Activated CD4-positive, alpha-beta memory T cell treated with anti-CD3 and anti-CD28 coated beads for 36 hours (primary cell): ENCODE measurements at regions not wholly inside any gene's neighbourhood (a gene's known extent, or its start where the extent isn't known, plus 50 kb on each side); places are given as distances from the start of the nearest gene placed in this dataset.
"Not testable (repeated sequence)": the region's sequence is repeated elsewhere in the genome, so short reads cannot be mapped to it uniquely, and the experiment has no call there.

ENCODE experiments used
- CTCF ChIA-PET: fragments of 350-600 bp; sonication (Branson Sonifier 250); formaldehyde crosslinking; loops from one replicate; lab custom pipeline; 2021; ENCODE audit warnings: antibody characterized with exemption, inconsistent platforms; lab: Charles Lee
- POLR2A ChIA-PET: fragments of 350-600 bp; sonication (Branson Sonifier 250); formaldehyde crosslinking; loops from one replicate; lab custom pipeline; 2021; ENCODE audit warnings: antibody characterized with exemption; lab: Charles Lee
- DNase-seq: peaks from one replicate; pipeline ENCODE4 v3.0.0-alpha.2; 2020
- H3K27ac Mint-ChIP-seq: one replicate; pipeline ENCODE4 v1.8.0; 2021; ENCODE audit warnings: mixed read lengths
- H3K27me3 Mint-ChIP-seq: one replicate; pipeline ENCODE4 v1.8.0; 2021; ENCODE audit warnings: mixed read lengths
- H3K36me3 Mint-ChIP-seq: one replicate; pipeline ENCODE4 v1.8.0; 2021; ENCODE audit warnings: mixed read lengths
- H3K4me1 Mint-ChIP-seq: one replicate; pipeline ENCODE4 v1.8.0; 2021; ENCODE audit warnings: low read depth, mixed read lengths
- H3K4me3 Mint-ChIP-seq: one replicate; pipeline ENCODE4 v1.8.0; 2021; ENCODE audit warnings: mild to moderate bottlenecking, mixed read lengths
- H3K9me3 Mint-ChIP-seq: one replicate; pipeline ENCODE4 v1.8.0; 2021; ENCODE audit warnings: mixed read lengths
- intact Hi-C: fragments of 100-400 bp; cut with micrococcal nuclease; formaldehyde crosslinking; loops from one replicate; pipeline ENCODE4 v1.15.1; 2023

DNA sequence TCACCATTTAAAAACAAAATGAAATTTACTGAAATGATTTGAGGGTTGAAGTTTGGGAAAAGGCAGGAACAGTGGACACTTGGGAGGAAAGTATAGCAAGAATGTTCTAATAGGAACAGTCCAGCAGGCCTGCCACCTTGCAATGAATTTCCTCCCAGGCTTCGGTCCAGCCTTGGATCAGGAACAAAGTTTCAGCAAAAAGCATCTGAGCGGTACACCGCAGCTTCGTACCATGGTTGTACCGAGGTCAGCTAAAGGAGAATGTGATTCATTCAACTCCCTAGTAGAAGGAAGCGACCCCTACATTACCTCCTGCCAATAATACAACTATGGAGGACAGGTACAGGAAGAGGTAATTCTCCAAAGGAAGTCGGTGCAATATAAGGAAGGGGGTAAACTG lies 111.4 kb downstream of the ENC1 start:
- POLR2A ChIA-PET = no interaction called here
- peaks cover 21% of the 10 kb centered on the region for H3K9me3 Mint-ChIP-seq

DNA sequence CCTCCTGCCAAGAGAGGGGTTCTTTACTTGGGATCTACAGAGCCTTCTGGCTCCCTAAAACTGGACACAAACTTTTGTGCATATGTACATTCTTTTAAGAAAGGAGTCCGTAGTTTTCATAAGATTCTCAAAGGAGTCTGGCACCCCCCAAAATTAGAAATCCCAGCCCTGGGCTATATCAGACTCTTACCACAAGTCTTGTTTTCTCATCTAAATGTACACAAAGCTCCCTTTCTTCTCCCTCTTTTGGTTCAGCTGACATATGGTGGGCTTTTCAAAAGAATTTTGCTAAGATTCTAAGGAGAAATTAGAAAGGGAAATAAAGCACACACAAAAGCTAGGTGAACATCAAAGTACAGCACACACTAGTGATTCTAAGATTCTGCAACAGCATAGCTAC lies 114.4 kb downstream of the ENC1 start:
- H3K9me3 Mint-ChIP-seq = peaks cover 24% of the 10 kb centered on the region
- no peak for DNase-seq
- no peak overlapping the region for H3K27ac Mint-ChIP-seq
- POLR2A ChIA-PET = no interaction called here
- CTCF ChIA-PET = no interaction called here
- H3K27me3 Mint-ChIP-seq = peaks cover 4% of the 10 kb centered on the region
- no peaks in the 10 kb centered on the region for H3K4me1 Mint-ChIP-seq
- H3K36me3 Mint-ChIP-seq = peaks cover 7% of the 10 kb centered on the region
- no peak overlapping the region for H3K4me3 Mint-ChIP-seq
- intact Hi-C loops = no loop called here

More for the DNA sequence above, 111.4 kb downstream of the ENC1 start:
- no peaks in the 10 kb centered on the region for H3K36me3 Mint-ChIP-seq
- H3K4me3 Mint-ChIP-seq = no peak overlapping the region
- H3K4me1 Mint-ChIP-seq = no peaks in the 10 kb centered on the region
- no peak overlapping the region for H3K27ac Mint-ChIP-seq
- intact Hi-C loops = no loop called here
- no peak for DNase-seq
- H3K27me3 Mint-ChIP-seq = no peaks in the 10 kb centered on the region
- CTCF ChIA-PET = no interaction called here

DNA sequence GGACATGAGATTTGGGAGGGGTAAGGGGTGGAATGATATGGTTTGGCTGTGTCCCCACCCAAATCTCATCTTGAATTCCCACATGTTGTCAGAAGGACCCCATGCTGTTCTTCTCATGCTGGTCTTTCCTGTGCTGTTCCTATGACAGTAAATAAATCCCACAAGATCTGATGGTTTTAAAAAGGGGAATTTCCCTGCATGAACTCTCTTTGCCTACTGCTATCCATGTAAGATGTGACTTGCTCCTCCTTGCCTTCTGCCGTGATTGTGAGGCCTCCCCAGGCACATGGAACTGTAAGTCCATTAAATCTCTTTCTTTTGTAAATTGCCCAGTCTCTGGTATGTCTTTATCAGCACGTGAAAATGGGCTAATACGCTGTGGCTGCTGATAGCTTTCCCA lies 115.8 kb downstream of the ENC1 start:
- H3K36me3 Mint-ChIP-seq, H3K27ac Mint-ChIP-seq, DNase-seq, POLR2A ChIA-PET, H3K4me1 Mint-ChIP-seq, H3K27me3 Mint-ChIP-seq, intact Hi-C loops, CTCF ChIA-PET, H3K4me3 Mint-ChIP-seq: not testable (repeated sequence)
- peaks cover 24% of the 10 kb centered on the region for H3K9me3 Mint-ChIP-seq

DNA sequence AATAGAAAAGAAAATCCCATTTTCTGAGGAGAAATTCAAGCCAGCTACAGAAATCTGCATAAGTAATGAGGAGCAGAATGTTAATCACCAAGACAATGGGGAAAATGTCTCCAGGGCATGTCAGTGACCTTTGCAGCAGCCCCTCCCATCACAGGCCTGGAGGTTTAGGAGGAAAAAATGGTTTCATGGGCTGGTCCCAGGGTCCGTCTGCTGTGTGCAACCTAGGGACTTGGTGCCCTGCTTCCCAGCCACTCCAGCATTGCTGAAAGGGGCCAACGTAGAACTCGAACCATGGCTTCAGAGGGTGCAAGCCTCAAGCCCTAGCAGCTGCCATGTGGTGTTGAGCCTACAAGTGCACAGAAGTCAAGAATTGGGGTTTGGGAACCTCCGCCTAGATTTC lies 116.8 kb downstream of the ENC1 start:
- H3K4me3 Mint-ChIP-seq, H3K27me3 Mint-ChIP-seq, POLR2A ChIA-PET, DNase-seq, H3K4me1 Mint-ChIP-seq, H3K36me3 Mint-ChIP-seq, H3K27ac Mint-ChIP-seq, CTCF ChIA-PET, intact Hi-C loops: not testable (repeated sequence)
- H3K9me3 Mint-ChIP-seq = peaks cover 24% of the 10 kb centered on the region

DNA sequence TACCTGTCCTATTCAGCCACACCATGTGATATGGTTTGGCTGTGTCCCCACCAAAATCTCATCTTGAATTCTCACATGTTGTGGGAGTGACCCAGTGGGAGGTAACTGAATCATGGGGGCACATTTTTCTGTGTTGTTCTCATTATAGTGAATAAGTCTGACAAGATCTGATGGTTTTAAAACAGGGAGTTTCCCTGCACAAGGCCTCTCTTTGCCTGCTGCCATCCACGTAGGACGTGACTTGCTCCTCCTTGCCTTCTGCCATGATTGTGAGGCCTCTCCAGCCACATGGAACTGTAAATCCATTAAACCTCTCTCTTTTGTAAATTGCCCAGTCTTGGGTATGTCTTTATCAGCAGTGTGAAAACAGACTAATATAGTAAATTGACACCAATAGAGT lies 117.7 kb downstream of the ENC1 start:
- H3K4me3 Mint-ChIP-seq, H3K36me3 Mint-ChIP-seq, intact Hi-C loops, CTCF ChIA-PET, H3K4me1 Mint-ChIP-seq, H3K27me3 Mint-ChIP-seq, DNase-seq, POLR2A ChIA-PET, H3K27ac Mint-ChIP-seq: not testable (repeated sequence)
- peaks cover 24% of the 10 kb centered on the region for H3K9me3 Mint-ChIP-seq

DNA sequence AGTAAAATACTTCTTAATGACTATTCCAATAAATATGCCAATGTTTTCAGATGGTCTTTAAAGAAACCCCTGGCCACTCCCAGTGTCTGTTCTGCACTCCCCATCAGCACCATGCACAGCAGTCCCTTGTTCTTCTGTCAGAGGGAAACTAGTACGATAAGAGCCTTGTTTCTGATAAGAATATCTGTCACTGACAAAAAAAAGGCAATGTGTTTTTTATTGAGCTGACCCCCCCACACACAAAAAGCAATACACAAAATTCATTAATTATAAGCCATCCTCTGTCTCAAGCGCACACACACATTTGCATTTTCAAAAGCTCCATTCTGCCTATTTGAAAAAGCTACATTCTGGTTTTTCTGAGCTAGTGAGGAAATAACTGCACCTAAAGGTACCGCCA lies 119.1 kb downstream of the ENC1 start:
- Mint-ChIP-seq H3K27ac (no peak overlapping the region), H3K27me3 (peaks cover 6% of the 10 kb centered on the region), H3K4me3 (no peak overlapping the region), H3K36me3 (peaks cover 7% of the 10 kb centered on the region), H3K9me3 (peaks cover 24% of the 10 kb centered on the region), H3K4me1 (no peaks in the 10 kb centered on the region)
- POLR2A ChIA-PET = no interaction called here
- CTCF ChIA-PET = no interaction called here
- no peak for DNase-seq
- intact Hi-C loops = no loop called here

DNA sequence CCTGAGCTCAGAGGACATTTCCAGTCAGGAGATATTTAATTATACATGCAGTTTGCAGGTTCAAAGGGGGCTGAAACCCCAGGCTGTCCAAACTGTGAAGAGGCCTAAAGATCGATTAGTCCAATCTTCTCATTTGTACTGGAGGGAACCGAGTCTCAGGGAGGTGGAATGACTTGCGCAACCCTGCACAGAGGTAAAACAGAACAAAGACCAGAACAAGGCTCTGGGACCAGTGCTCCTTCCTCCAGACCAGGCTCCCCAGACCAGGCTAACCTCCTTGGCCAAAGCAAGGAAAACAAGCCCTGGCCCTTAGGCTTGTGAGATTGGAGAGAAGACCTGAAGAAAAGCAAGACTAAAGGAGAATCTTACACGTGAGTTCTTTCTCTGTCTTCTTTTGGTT lies 120.8 kb downstream of the ENC1 start:
- intact Hi-C loops = no loop called here

DNA sequence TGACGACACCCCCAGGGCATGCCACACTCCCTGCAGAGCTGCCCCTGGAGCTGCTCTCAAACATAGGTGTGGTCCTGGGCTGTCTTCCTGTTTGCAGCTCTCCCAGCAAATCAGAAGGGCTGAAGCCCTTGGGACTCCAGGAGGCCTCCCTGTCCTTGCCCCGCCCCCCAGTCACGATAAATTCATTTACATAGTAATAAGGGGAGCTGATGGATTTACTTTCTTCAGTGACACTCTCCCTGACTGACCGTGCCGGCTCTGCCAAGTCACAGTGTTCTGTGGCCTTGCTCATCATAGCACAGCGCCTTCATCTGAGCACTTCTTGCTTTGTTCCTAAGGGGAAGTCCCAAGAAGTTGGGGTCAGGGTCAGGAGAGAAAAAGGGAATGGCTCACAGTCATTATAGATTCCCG lies 121.4 kb downstream of the ENC1 start:
- no peak overlapping the region for H3K27ac Mint-ChIP-seq
- no peaks in the 10 kb centered on the region for H3K4me1 Mint-ChIP-seq
- ChIA-PET POLR2A (no interaction called here), CTCF (no interaction called here)
- peaks cover 7% of the 10 kb centered on the region for H3K36me3 Mint-ChIP-seq
- intact Hi-C loops = no loop called here
- H3K4me3 Mint-ChIP-seq = no peak overlapping the region
- peaks cover 11% of the 10 kb centered on the region for H3K27me3 Mint-ChIP-seq
- peaks cover 13% of the 10 kb centered on the region for H3K9me3 Mint-ChIP-seq
- DNase-seq = no peak

More for the DNA sequence above, 120.8 kb downstream of the ENC1 start:
- Mint-ChIP-seq H3K27ac (no peak overlapping the region), H3K4me3 (no peak overlapping the region), H3K27me3 (peaks cover 8% of the 10 kb centered on the region), H3K36me3 (peaks cover 7% of the 10 kb centered on the region), H3K9me3 (peaks cover 18% of the 10 kb centered on the region), H3K4me1 (no peaks in the 10 kb centered on the region)
- ChIA-PET CTCF (no interaction called here), POLR2A (no interaction called here)
- no peak for DNase-seq

DNA sequence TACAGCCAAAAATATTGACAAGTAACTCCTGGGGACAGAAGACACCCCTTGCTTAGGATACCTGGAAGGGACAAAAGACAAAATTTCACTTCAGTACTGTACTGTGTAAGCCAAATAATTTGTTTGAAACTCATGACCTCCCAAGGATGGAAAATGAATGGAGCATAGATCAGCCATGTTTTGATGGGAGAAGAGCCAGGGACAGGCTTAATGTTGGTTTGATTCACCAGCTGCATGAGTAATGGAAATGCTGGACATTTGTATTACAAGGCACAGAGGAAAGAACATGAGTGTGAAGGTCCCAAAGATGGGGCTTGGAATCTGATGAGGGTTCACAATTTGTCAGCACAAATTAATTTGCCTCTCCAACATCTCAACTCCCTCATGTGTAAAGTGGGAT lies 122.8 kb downstream of the ENC1 start:
- H3K36me3 Mint-ChIP-seq = no peaks in the 10 kb centered on the region
- peaks cover 9% of the 10 kb centered on the region for H3K27me3 Mint-ChIP-seq
- H3K4me1 Mint-ChIP-seq = no peaks in the 10 kb centered on the region
- ChIA-PET POLR2A (no interaction called here), CTCF (interaction anchor here (1.1 kb wide), 1 partner anchor 132 kb away, joined by 3 read pairs; no protein-coding TSS in a partner anchor)
- no peak overlapping the region for H3K4me3 Mint-ChIP-seq
- intact Hi-C loops = no loop called here
- H3K27ac Mint-ChIP-seq = no peak overlapping the region
- peaks cover under 1% of the 10 kb centered on the region for H3K9me3 Mint-ChIP-seq
- DNase-seq = no peak

DNA sequence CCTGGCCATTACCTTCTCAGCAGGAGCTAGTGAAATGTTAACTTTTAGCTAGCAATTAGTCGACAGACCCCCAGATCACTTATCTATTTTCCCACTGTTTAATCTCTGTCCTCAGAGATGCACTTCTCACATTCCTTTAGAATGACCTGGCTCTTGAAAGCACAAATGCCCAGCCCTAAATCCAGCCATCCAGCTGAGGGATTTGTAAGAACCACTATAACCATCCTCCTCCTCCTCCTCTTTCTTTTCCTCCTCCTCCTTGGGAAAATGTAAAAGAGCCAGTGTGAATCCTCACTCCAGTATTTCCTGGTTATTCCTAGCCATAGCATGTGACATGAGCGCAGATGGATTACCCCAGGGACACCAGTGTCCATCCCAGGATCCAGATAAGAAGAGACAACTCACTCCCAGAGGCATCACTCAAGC lies 124.3 kb downstream of the ENC1 start:
- DNase-seq = no peak
- intact Hi-C loops = no loop called here
- Mint-ChIP-seq H3K27me3 (peaks cover 9% of the 10 kb centered on the region), H3K9me3 (no peaks in the 10 kb centered on the region), H3K36me3 (no peaks in the 10 kb centered on the region), H3K27ac (no peak overlapping the region), H3K4me1 (no peaks in the 10 kb centered on the region), H3K4me3 (no peak overlapping the region)
- CTCF ChIA-PET = no interaction called here
- POLR2A ChIA-PET = no interaction called here

DNA sequence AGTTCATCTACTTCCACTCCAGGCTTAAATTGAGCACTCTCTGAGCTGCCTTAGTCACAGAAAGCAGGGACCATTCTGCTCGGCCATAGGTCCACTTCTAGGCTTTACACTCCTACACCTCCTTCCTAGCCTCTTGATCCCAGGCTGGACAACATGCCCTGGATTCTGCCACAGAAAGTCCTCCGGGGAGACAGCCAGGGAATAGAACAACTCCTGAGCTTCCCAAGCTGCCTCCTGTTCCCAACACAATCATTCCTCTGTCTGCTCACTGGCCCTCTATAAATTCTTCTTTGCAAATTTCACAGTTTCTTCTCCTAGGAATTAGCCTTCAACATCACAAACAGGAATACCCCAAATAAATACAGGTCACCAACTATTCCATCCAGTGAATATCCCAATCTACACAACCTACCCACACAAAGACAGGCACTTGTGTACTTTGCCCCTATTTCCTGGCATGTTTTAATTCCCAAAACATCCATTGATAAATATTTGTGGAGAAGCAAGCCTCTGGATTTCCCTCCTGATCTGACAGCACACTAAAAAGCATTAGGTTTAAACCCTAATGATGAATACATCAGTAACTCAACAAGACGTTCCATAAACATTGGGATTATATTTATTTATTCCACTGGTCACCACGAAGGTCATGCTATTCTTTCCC lies 125.5 kb downstream of the ENC1 start:
- H3K9me3 Mint-ChIP-seq = no peaks in the 10 kb centered on the region
- H3K27ac Mint-ChIP-seq = no peak overlapping the region
- no peaks in the 10 kb centered on the region for H3K4me1 Mint-ChIP-seq
- ChIA-PET CTCF (no interaction called here), POLR2A (no interaction called here)
- H3K27me3 Mint-ChIP-seq = peaks cover 9% of the 10 kb centered on the region
- no peak overlapping the region for H3K4me3 Mint-ChIP-seq
- no peaks in the 10 kb centered on the region for H3K36me3 Mint-ChIP-seq
- DNase-seq = no peak
- intact Hi-C loops = no loop called here

DNA sequence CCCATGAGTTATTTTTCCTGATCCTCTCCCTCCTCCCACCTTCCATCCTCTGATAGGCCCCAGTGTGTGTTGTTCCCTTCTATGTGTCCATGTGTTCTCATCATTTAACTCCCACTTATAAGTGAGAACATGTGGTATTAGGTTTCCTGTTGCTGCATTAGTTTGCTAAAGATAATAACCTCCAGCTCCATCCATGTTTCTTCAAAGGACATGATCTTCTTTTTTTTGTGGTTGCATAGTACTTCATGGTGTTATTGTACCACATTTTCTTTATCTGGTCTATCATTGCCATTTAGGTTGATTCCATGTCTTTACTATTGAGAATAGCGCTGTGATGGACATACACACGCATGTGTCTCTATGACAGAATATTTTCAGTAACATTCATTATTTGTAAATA lies 128.8 kb downstream of the ENC1 start:
- H3K4me1 Mint-ChIP-seq, H3K27me3 Mint-ChIP-seq, DNase-seq, POLR2A ChIA-PET, H3K27ac Mint-ChIP-seq, H3K4me3 Mint-ChIP-seq, H3K36me3 Mint-ChIP-seq, H3K9me3 Mint-ChIP-seq, CTCF ChIA-PET: not testable (repeated sequence)
- intact Hi-C loops = loop anchor here (1.0 kb wide), 1 partner anchor 9 kb away; no protein-coding TSS in a partner anchor

DNA sequence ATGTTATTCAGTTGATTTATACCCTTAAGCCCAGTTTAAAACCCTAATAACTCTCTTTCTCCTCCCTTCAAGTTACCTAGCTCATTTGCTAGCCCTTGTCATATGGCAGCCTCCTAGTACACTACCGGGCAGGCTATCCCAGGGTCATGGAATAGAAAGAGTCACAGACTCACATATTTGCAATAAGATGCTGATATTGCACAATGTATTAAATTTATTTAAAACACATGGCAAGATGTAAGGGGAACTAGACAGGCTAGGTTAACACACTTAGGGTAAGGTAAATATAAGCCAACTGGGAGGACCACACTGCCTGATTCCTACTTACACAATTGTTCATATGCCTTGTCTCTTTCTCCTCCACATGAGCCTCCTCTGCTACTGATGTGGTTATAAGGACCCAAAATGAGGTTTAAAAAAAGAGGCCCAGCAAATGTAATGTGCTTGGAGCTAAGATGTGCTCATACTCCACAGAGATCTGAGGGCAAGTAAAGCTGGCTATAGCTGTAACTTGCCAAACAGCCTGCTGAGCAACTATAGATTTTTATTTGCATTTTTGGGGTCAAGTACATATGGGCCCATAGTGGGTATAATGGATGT lies 130.0 kb downstream of the ENC1 start:
- Mint-ChIP-seq H3K4me1 (no peaks in the 10 kb centered on the region), H3K4me3 (no peak overlapping the region), H3K27me3 (peaks cover 7% of the 10 kb centered on the region), H3K36me3 (no peaks in the 10 kb centered on the region), H3K27ac (no peak overlapping the region), H3K9me3 (no peaks in the 10 kb centered on the region)
- ChIA-PET POLR2A (no interaction called here), CTCF (no interaction called here)
- intact Hi-C loops = loop anchor here (1.0 kb wide), 1 partner anchor 8 kb away; no protein-coding TSS in a partner anchor
- no peak for DNase-seq
